HG03342 (cell line): ENCODE measurements at regions not wholly inside any gene's neighbourhood (a gene's known extent, or its start where the extent isn't known, plus 50 kb on each side); places are given as distances from the start of the nearest gene placed in this dataset.
"Not testable (repeated sequence)": the region's sequence is repeated elsewhere in the genome, so short reads cannot be mapped to it uniquely, and the experiment has no call there.

ENCODE experiments used
- ATAC-seq: cut with Tn5 transposase; IDR thresholded peaks from one replicate; pipeline ENCODE4 v1.9.1; 2021; ENCODE audit warnings: mild to moderate bottlenecking, moderate library complexity; ENCODE audit not compliant: unreplicated experiment

DNA sequence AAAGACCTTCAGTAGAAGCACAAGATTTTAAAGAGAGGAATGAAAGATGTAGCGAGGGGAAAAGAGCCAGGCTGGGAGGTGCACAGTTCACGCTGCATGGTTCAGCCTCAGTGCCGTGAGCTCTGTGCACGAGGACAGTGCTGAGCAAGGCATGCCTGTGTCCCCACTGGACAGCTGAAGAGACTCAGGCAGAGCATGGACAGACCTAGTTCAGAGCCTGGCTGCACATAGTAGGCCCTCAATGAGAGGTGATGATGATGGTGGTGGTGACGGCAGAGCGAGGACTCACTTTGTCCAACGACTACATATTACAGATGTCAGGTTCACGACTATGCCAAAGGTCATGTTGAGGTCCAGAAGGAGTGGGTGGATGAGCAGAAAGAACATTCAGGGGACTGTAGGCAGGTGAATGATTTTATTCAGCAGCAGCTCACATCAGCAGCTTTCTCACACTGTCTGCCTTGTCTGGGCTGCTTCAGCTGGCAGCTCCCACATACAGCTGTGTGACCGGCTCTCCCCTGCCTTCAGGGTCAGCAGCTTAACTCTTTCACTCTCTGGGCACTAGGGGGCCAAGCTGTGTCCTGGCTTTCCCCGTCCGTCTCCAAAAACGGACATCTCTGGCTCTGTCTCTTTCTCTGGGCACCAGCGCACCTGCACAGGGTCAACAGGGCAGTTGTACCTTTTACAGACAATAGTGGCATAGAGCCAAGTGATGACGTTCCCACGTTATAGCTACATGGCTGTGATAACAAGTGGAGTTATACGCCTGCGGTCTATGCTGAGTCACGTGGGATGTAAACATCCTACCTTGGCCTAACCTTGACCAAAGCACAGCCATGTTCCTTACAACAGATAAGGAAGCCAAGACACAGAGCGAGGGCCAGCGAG is 83.4 kb upstream of the KCNK12 start:
- ATAC-seq, result no peak

- no peak for ATAC-seq
Observed at GRCh38 chr2:47653036-47653435, 82.3 kb upstream of the KCNK12 start.

DNA sequence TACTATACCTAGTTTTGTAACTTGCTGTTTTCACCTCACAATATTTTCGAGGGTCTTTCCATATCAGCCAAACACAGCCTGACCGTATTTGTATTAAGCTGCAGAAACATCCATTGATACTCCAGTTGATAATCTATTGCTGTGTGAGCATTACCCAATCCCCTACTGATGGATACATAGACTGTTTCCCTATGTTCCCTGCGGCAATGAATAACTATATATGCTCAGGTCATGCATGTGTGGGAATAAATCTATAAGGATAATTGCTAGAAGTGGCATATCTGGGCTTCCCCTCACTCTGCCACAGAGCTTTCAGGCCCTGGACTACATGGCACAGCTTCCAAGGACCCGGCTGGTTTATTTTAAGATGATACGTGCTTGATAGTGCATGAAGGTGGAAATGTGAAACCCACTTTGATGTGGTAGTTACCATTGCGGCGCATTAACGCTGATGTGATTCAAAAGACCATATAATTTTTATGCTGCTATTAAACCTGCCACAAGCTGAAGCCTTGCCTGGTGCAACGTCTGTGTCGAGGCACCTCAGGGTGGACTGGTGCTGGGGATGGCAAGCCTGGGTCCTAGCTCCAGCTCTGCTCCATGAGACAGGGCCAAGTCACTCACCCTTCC is 81.4 kb upstream of the KCNK12 start:
- no peak for ATAC-seq

DNA sequence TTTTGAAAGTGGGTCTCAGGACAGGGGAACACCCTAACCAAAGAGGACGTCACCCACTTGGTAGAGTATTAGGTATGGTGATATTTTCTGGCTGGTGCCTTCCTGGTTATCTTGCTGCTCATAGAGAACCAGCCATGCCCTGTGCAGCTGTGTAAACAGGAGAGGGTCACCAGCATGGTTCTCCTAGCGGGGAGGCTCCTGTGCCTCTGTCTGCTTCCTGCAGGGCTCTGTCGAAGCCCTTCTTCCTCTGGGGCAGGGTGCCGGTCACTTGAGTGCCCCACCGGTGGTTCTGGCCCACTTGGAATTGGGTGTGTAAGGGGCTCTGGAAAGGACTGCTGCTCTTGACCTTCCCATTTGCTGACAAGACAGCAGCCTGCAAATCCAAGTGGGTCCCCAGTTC is 80.5 kb upstream of the KCNK12 start:
- ATAC-seq, result no peak

GRCh38 chr2:47650001-47650535 is 79.3 kb upstream of the KCNK12 start:
- ATAC-seq, result no peak

DNA sequence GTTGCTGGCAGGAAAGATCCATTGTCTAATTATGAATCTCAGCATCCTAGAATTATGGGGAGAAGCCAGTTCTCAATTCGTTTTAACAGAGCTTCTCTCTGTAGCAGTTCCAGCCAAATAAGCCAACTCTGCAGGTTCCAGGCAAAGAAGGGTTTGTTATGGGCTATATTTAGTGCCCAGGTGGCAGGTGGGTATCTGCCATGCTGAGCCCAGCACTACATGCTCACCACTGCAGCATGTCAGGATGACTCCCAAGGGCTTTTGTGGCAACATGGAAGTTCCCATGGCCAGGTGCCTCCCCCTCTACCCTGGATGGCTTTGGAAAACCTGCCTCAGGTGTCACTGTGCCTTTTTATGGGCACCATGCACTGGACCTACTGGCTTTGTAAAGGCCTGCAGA is 74.5 kb upstream of the KCNK12 start:
- ATAC-seq, result no peak

DNA sequence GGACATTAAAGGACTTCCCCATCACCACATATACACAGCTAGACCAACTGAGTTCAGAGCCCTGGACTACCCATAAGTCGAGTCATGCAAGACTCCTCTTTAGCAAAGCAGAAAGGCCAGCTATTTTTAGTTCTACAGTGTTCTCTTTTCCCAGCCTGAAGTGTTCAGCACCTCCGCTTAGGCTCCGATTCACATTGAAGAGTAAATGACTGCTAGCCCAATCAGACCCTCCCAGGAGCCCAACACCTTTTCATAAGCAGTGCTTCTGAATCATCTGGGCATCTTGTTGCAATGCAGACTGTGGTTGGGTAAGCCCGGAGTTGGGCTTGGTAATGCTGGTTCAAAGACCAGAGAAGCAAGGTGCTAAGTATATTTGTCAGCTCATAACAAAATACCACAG is 73.6 kb upstream of the KCNK12 start:
- ATAC-seq, result no peak

DNA sequence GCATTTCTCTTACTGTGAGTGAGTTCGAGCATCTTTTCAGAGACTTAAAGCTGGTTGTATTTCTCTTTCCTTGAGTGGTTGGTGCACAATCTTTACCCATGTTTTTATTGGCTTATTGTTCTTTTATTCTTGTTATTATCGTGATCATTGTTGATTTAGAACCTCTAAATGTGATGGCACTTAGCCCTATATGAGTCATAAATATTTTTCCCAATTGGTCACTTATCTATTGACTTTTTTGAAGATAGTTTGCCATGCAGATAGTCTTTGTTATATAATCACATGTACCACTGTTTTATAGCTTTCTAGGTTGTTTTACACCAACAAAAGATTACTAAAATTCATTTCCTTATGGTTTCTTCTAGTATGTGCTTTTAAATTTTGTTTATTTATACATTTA is 70.6 kb upstream of the KCNK12 start:
- no peak for ATAC-seq

DNA sequence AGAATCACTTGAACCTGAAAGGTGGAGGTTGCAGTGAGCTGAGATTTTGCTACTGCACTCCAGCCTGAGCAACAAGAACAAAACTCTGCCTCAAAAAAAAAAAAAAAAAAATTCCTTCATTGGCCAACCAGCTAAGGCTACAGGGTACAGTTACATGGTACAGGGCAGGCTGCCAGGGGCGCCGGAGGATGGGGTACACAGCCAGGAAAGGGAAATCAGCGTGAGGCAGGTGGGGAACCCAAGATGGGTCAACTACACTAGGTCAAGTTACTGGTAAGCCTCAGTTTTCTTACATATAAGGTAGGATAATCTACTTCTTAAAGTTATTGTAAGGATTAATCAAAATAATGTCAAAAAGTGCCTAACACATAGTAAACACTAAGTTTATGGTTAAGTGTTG is 69.6 kb upstream of the KCNK12 start:
- no peak for ATAC-seq

GRCh38 chr2:47639467-47639866 is 68.7 kb upstream of the KCNK12 start:
- no peak for ATAC-seq

- no peak for ATAC-seq
Observed at GRCh38 chr2:47638430-47638829, 67.6 kb upstream of the KCNK12 start.

DNA sequence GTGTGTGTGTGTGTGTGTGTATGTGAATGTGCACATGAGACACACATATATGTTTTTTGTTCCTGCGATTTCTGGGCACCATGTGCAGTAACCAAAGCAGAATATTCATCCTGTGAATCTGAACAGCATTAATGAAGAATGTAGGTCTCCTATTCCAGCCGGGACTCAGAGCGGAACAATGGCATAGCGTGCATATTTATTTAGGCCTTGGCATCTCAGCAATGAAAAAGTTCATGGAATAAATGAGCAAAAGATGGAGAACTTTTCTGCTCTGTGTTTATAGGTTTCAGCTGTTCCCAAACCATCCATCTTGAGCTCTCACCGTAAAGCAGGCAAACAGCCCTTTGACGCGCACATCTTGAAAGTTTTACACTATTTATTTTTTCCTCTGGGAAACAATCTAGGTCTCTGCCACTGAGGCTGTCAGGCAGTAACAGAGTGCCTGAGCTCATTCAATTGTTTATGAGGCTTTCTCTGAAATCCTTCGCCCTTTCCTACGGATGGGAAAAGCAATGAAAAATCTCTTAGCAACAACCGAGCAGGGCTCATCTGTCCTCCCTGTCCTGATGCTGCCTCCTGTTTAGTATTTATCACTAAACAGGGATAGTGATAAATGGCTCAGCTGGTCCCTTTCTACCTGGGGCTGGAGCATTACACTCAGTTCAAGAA is 65.9 kb upstream of the KCNK12 start:
- no peak for ATAC-seq

- no peak for ATAC-seq
Observed at GRCh38 chr2:47636176-47636575, 65.4 kb upstream of the KCNK12 start.

- ATAC-seq, result no peak
Observed at GRCh38 chr2:47632754-47633153, 62.0 kb upstream of the KCNK12 start.

- no peak for ATAC-seq
Observed at GRCh38 chr2:47631792-47632398, 61.1 kb upstream of the KCNK12 start.

- no peak for ATAC-seq
Observed at GRCh38 chr2:47631306-47631705, 60.5 kb upstream of the KCNK12 start.

- ATAC-seq, result no peak
Observed at GRCh38 chr2:47629501-47630460, 59.0 kb upstream of the KCNK12 start.

DNA sequence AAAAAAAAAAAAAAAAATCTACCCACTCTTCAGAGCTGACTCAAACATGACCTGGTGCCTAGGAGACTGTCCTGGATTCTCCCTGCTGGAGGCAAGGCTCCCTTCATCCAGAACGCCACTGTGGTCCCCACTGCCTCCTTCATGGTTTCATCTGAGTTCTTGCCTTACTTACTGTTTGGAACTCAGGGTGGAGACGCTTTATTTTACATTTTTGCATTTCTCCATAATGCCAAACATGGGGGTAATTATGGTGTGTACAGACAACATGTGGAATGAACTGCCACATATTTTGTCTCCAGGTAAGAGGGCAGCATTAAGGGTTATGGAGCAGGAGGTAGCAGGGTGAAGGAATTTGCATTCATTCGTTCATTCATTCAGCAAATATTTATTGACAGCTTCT is 58.1 kb upstream of the KCNK12 start:
- ATAC-seq, result no peak

DNA sequence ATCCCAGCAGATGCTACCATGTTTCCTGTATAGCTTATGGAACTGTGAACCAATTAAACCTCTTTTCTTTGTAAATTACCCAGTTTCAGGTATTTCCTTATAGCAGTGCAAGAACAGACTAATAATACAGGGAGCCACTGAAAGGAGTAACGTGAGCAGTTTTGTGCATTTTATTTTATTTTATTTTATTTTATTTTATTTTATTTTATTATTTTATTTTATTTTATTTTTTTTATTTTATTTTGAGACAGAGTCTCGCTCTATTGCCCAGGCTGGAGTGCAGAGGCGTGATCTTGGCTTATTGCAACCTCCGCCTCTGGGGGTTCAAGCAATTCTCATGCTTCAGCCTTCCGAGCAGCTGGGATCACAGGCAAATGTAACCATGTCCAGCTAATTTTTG is 55.9 kb upstream of the KCNK12 start:
- no peak for ATAC-seq

GRCh38 chr2:47623140-47623539 is 52.4 kb upstream of the KCNK12 start:
- not testable (repeated sequence) for ATAC-seq
